Kidney tubule cell (primary cell): ENCODE measurements at regions not wholly inside any gene's neighbourhood (a gene's known extent, or its start where the extent isn't known, plus 50 kb on each side); places are given as distances from the start of the nearest gene placed in this dataset.

ENCODE experiments used
- DNase-seq: peaks from one replicate; pipeline ENCODE4 v3.0.0-alpha.2; 2018; ENCODE audit warnings: low spot score

DNA sequence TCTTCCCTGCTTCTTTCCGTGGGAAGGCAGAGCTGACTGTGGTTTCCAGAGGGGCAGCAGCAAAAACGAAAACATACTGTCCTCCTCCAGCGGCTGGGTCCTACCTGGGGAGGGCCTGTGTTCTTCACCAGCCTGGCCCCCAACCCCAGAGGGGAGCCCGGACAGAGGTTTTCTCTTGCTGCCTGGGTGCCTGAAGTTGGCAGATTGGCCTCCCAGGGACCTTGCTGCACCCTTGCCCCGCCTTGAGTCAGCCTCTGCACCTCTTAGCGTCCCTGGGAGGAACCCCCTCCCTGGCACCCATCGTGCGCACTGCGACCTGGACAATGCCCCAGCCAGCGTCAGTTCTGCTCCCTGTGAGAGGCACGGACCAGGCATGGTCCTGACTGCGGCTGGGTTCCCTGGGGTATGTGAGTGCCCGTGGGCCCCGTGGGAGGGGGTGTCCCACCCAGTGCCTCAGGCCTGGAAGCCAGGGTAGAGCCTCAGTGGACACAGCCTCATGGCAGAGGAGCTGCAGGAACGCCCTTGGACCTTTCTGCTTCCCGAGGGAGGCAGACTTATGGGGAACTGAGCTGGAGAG lies 56.8 kb upstream of the PRR23E start:
- no peak for DNase-seq

DNA sequence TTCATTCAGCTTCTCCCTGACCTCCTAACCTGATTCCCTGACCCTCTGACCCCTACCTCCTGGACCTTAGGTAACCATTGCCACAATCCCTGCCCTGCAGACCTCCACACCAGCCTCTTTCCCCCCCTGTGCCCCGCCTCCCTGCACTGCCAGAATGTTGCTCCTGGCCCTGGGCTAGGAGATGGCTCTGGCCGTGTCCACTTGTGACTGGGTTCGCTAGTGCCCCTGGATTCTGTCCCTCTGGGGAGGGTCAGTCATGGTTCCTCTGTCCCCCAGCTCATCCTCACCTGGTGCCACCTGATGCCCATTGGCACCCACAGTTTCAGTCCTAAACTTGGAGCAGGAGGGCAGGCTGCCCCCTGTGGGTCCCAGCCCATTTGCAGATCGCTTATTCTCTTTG lies 56.2 kb upstream of the PRR23E start:
- no peak for DNase-seq

- no peak for DNase-seq
These were observed 55.8 kb upstream of the PRR23E start for GRCh38 chr3:127137113-127137512.

- no peak for DNase-seq
These were observed 55.0 kb upstream of the PRR23E start for GRCh38 chr3:127137757-127138536.

DNA sequence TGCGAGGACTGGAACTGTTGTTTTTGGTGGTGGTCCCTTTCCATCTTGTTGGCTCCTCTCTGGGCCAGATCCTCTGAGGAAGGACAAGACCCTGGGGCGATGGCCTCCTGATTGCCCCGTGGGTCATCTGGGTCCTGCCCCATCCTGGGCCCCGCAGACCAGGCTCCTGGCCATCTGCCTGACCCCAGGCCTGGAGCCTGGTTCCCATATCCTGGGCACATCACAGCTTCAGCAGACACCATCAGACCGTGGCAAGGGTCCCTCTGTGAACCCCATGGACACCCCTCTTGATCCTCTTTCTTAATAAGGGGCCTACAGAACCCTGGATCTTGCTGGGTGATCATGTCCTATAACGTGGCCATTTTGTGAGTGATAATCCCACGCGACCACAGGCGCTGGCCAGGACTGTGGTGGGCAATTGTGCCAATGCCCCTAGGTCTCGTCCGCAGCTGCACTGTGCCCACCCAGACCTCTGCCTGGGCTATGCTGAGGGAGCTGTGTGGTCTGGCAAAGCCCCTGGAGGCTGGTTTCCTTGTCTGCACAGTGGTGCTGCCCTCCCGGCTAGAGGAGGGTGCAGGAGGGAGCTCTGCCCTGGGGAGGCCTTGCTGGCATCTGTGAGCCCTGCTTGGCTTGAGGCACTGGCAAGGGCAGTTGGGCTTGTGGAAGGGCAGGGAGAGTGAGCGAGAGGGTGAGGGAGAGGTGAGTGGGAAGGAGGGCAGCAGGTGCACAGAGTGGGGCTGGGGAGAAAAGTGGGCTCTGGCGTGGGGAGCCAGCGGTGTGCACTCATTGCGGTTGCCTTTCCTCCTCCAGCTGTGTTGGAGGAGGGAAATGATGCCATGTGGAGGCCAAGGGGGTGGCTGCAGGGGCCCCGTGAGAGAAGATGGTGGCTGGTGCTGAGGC lies 53.1 kb upstream of the PRR23E start:
- no peak for DNase-seq

DNA sequence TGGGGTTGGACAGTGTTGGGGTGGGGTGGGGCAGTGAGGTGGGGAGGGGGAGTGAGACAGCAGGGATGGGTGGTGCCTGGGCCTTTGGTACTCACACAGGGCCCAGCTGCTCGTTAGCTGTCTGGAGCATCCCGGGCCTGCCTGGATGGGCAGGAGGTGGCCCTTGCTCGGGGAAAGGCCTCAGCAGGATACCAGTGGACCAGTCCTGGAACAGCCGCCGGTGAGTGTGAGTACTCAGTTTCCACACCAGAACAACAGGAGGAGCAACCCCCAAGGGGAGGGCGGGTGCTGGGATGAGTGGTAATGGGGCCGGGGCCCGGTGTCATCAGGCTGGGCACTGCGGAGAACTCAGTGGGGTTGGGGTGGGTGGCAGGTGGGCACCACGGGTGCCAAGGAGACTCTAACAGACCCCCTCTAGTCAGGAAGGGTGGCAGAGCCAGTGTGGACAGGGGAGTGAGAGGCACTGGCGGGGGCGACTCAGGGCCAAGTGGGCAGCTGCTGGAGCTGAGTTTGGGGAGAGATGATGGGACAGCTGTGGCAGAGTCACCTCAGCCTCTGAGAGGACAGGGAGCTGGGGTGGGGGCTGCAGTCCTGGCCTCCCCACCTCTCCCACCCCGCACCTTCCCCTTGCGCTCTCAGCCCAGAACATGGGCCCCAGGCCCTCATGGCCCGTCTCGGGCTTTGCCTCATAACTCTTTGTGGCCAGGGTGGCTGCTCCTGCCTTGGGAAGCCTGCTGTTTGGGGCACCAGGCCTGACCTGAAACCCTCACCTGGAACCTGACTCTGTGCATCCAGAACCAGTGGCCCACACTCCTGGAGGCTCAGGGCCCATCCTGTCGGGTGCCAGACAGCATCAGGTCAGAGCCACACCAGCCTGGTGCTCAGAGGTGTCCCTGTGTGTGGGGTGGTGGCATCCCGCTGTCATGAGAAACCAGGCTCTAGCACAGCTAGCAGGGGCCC lies 52.1 kb upstream of the PRR23E start:
- DNase-seq = no peak

- DNase-seq = peak; percentile 46
These were observed 50.8 kb upstream of the PRR23E start for GRCh38 chr3:127141921-127142730.
